Lower leg skin (tissue), 3 donors: ENCODE measurements at regions not wholly inside any gene's neighbourhood (a gene's known extent, or its start where the extent isn't known, plus 50 kb on each side); places are given as distances from the start of the nearest gene placed in this dataset.
A peak's percentile ranks its signal among the peaks of the same experiment; 100 is the strongest.

Experiments used
- POLR2A ChIP-seq, 2 donors: fragments of 450-650 bp; IDR thresholded peaks; one replicate each; pipeline ENCODE4 v1.6.1; 2016 to 2017; ENCODE audit warnings: antibody characterized with exemption in 2 of 2, mild to moderate bottlenecking in 1 of 2, moderate library complexity in 1 of 2
- TF ChIP-seq, protein P1 (sequence below), 3 donors: fragments of 450-650 bp; IDR thresholded peaks; one replicate each; pipeline ENCODE4 v1.5.1; 2016; ENCODE audit warnings: antibody characterized with exemption in 3 of 3, mild to moderate bottlenecking in 3 of 3, moderate library complexity in 2 of 3

DNA sequence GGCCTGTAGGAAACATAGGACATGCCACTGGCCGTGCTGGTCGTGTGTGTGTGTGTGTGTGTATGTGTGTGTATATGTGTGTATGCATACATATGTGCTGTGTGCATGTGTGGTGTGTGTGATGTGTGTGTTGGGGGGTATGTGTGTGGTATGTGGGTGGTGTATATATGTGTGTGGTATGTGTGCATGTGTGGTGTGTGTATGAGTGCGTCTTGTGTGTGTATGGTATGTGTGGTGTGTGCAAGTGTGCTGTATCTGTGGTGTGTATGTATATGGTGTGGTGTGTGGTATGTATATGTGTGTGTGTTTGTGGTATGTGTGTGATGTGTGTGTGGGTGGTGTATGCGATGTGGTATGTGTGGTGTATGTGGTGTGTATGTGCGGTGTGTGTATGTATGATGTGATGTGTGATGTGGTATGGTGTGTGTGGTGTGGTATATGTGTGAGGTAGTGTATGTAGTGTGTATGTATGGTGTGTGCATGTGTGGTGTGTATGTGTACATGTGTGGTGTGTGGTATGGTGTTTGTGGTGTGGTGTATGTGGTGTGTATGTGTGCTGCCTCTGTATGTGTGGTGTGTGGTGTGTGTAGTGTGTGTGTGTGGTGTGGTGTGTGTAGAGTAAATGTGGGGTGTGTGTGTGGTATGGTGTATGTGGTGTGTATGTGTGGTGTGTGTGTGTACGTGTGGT, 120.8 kb upstream of the CACHD1 start:
- no peak for TF ChIP-seq POLR2A (IDR thresholded peaks at IDR 0.05)
- TF ChIP-seq, protein P1, sequence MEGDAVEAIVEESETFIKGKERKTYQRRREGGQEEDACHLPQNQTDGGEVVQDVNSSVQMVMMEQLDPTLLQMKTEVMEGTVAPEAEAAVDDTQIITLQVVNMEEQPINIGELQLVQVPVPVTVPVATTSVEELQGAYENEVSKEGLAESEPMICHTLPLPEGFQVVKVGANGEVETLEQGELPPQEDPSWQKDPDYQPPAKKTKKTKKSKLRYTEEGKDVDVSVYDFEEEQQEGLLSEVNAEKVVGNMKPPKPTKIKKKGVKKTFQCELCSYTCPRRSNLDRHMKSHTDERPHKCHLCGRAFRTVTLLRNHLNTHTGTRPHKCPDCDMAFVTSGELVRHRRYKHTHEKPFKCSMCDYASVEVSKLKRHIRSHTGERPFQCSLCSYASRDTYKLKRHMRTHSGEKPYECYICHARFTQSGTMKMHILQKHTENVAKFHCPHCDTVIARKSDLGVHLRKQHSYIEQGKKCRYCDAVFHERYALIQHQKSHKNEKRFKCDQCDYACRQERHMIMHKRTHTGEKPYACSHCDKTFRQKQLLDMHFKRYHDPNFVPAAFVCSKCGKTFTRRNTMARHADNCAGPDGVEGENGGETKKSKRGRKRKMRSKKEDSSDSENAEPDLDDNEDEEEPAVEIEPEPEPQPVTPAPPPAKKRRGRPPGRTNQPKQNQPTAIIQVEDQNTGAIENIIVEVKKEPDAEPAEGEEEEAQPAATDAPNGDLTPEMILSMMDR (IDR thresholded peaks at IDR 0.05) = peak in 1 of 3 donors; percentile 12
